IMR-90 (cell line): ENCODE measurements at regions not wholly inside any gene's neighbourhood (a gene's known extent, or its start where the extent isn't known, plus 50 kb on each side); places are given as distances from the start of the nearest gene placed in this dataset.
"Not testable (repeated sequence)": the region's sequence is repeated elsewhere in the genome, so short reads cannot be mapped to it uniquely, and the experiment has no call there.

Experiments
- BHLHE40 ChIP-seq: fragments of 150-350 bp; IDR thresholded peaks from 2 replicates; pipeline ENCODE4 v1.6.1; 2016; ENCODE audit warnings: mild to moderate bottlenecking, low read depth, low read length
- CEBPB ChIP-seq: IDR thresholded peaks from 2 replicates; pipeline ENCODE4 v1.6.1; 2012; ENCODE audit warnings: low read depth, low read length, improper control_type of control experiment
- CHD1 ChIP-seq: IDR thresholded peaks from 2 replicates; pipeline ENCODE4 v1.6.1; 2012; ENCODE audit warnings: low read depth, low read length, improper control_type of control experiment
- CTCF ChIP-seq: conservative IDR thresholded peaks from 2 replicates; pipeline ENCODE4 v1.5.1; 2012; ENCODE audit warnings: mild to moderate bottlenecking, low read depth, low read length, improper control_type of control experiment
- FOS ChIP-seq: fragments of 150-350 bp; IDR thresholded peaks from 2 replicates; pipeline ENCODE4 v1.6.1; 2016; ENCODE audit warnings: low read depth, low read length
- MAFK ChIP-seq: IDR thresholded peaks from 2 replicates; pipeline ENCODE4 v1.6.1; 2012; ENCODE audit warnings: low read depth, low read length, improper control_type of control experiment
- MAZ ChIP-seq: IDR thresholded peaks from 2 replicates; pipeline ENCODE4 v1.6.1; 2012; ENCODE audit warnings: low read depth, mild to moderate bottlenecking, low read length, improper control_type of control experiment, moderate library complexity, borderline replicate concordance
- POLR2A ChIP-seq: IDR thresholded peaks from 2 replicates; pipeline ENCODE4 v1.6.1; 2012; ENCODE audit warnings: mild to moderate bottlenecking, low read depth, low read length
- RAD21 ChIP-seq: IDR thresholded peaks from 2 replicates; pipeline ENCODE4 v1.6.1; 2012; ENCODE audit warnings: low read length, improper control_type of control experiment
- RCOR1 ChIP-seq: IDR thresholded peaks from 2 replicates; pipeline ENCODE4 v1.6.1; 2012; ENCODE audit warnings: mild to moderate bottlenecking, low read length, improper control_type of control experiment; ENCODE audit not compliant: insufficient replicate concordance
- RFX5 ChIP-seq: IDR thresholded peaks from 2 replicates; pipeline ENCODE4 v1.8.0; 2012; ENCODE audit warnings: low read depth, mild to moderate bottlenecking, low read length, moderate library complexity
- SMC3 ChIP-seq: fragments of 150-350 bp; IDR thresholded peaks from 2 replicates; pipeline ENCODE4 v1.6.1; 2016; ENCODE audit warnings: low read depth, mild to moderate bottlenecking, antibody characterized with exemption, low read length, moderate library complexity
- TF ChIP-seq, protein P1 (sequence below): fragments of 150-350 bp; IDR thresholded peaks from 2 replicates; pipeline ENCODE4 v1.6.1; 2017; ENCODE audit warnings: mild to moderate bottlenecking, antibody characterized with exemption, low read length, low read depth
- TF ChIP-seq, protein P2 (sequence below): fragments of 150-350 bp; IDR thresholded peaks from 2 replicates; pipeline ENCODE4 v1.6.1; 2016; ENCODE audit warnings: low read depth, mild to moderate bottlenecking, low read length, moderate library complexity, borderline replicate concordance

DNA sequence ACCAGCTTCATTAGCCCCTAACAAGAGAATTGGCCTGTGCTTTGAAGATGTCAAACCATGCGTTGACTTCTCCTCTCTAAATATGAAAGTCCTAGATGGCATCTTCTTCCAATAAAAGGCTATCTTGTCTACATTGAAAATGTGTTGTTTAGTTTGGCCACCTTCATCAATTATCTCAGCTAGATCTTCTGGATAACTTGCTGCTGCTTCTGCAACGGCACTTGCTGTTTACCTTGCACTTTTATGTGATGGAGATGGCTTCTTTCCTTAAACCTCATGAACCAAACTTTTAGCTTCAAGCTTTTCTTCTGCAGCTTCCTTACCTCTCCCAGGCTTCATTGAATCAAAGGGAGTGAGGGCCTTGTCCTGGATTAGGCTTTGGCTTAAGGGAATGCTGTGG is 58.6 kb upstream of the CSNK1E start:
- TF ChIP-seq CTCF, POLR2A, BHLHE40, SMC3, FOS, MAZ, CEBPB, RCOR1, RFX5, MAFK, RAD21, CHD1: not testable (repeated sequence)
- TF ChIP-seq, protein P1, sequence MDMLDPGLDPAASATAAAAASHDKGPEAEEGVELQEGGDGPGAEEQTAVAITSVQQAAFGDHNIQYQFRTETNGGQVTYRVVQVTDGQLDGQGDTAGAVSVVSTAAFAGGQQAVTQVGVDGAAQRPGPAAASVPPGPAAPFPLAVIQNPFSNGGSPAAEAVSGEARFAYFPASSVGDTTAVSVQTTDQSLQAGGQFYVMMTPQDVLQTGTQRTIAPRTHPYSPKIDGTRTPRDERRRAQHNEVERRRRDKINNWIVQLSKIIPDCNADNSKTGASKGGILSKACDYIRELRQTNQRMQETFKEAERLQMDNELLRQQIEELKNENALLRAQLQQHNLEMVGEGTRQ, result not testable (repeated sequence)
- TF ChIP-seq, protein P2, sequence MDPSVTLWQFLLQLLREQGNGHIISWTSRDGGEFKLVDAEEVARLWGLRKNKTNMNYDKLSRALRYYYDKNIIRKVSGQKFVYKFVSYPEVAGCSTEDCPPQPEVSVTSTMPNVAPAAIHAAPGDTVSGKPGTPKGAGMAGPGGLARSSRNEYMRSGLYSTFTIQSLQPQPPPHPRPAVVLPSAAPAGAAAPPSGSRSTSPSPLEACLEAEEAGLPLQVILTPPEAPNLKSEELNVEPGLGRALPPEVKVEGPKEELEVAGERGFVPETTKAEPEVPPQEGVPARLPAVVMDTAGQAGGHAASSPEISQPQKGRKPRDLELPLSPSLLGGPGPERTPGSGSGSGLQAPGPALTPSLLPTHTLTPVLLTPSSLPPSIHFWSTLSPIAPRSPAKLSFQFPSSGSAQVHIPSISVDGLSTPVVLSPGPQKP, result not testable (repeated sequence)
